ENCODE measurements at regions not wholly inside any gene's neighbourhood (a gene's known extent, or its start where the extent isn't known, plus 50 kb on each side); places are given as distances from the start of the nearest gene placed in this dataset.

- no peak overlapping the region for H3K27ac ChIP-seq
- no peaks in the 10 kb centered on the region for H3K4me1 ChIP-seq
- no peaks in the 10 kb centered on the region for H3K9me3 ChIP-seq
- no peaks in the 10 kb centered on the region for H3K36me3 ChIP-seq (replicated peaks in 1 of 2; ENCODE audit: insufficient read depth in 1 of 2, low read depth in 2 of 2)
- DNase-seq = no peak
- no peak for ATAC-seq
- H3K4me3 ChIP-seq = no peak overlapping the region
- TF ChIP-seq POLR2A (IDR thresholded peaks at IDR 0.05) (no peak), CTCF (IDR thresholded peaks at IDR 0.05) (no peak)
- intact Hi-C loops (cut with DNase I) = no loop called here
- WGBS, 2 donors = 74% methylated on average over 4 of the region's 4 CpGs
- H3K27me3 ChIP-seq = no peaks in the 10 kb centered on the region
These were observed 532.1 kb downstream of the BUD13 start for GRCh38 chr11:116240710-116241109.

GRCh38 chr11:116239247-116239646 is 533.5 kb downstream of the BUD13 start:
- H3K27me3 ChIP-seq = no peaks in the 10 kb centered on the region
- H3K9me3 ChIP-seq = no peaks in the 10 kb centered on the region
- ATAC-seq (no peak), DNase-seq (no peak)
- H3K4me3 ChIP-seq = no peak overlapping the region
- intact Hi-C loops (cut with DNase I) = no loop called here
- WGBS, 2 donors = 61 to 70% methylated on average over 4 of the region's 4 CpGs
- no peak overlapping the region for H3K27ac ChIP-seq
- no peaks in the 10 kb centered on the region for H3K4me1 ChIP-seq
- no peaks in the 10 kb centered on the region for H3K36me3 ChIP-seq (replicated peaks in 1 of 2; ENCODE audit: insufficient read depth in 1 of 2, low read depth in 2 of 2)
- TF ChIP-seq CTCF (IDR thresholded peaks at IDR 0.05) (no peak), POLR2A (IDR thresholded peaks at IDR 0.05) (no peak)

- intact Hi-C loops (cut with DNase I) = no loop called here
- Histone ChIP-seq H3K27ac (no peak overlapping the region), H3K9me3 (no peaks in the 10 kb centered on the region), H3K27me3 (no peaks in the 10 kb centered on the region), H3K36me3 (replicated peaks in 1 of 2; ENCODE audit: insufficient read depth in 1 of 2, low read depth in 2 of 2) (no peaks in the 10 kb centered on the region), H3K4me1 (no peaks in the 10 kb centered on the region), H3K4me3 (no peak overlapping the region)
- WGBS, 2 donors = 61 to 84% methylated on average over 4 to 6 of the region's 6 CpGs
- ATAC-seq (no peak), DNase-seq (no peak)
- TF ChIP-seq POLR2A (IDR thresholded peaks at IDR 0.05) (no peak), CTCF (IDR thresholded peaks at IDR 0.05) (no peak)
These were observed 537.7 kb downstream of the BUD13 start for GRCh38 chr11:116234989-116235568.

GRCh38 chr11:116233561-116233960 is 539.2 kb downstream of the BUD13 start:
- Histone ChIP-seq H3K4me3 (no peak overlapping the region), H3K27ac (no peak overlapping the region), H3K4me1 (no peaks in the 10 kb centered on the region), H3K36me3 (replicated peaks in 1 of 2; ENCODE audit: insufficient read depth in 1 of 2, low read depth in 2 of 2) (no peaks in the 10 kb centered on the region), H3K27me3 (no peaks in the 10 kb centered on the region), H3K9me3 (no peaks in the 10 kb centered on the region)
- TF ChIP-seq POLR2A (IDR thresholded peaks at IDR 0.05) (no peak), CTCF (IDR thresholded peaks at IDR 0.05) (no peak)
- DNase-seq = peak in 1 of 4 donors; percentile 17
- intact Hi-C loops (cut with DNase I) = no loop called here
- 54 to 62% methylated on average over 5 of the region's 5 CpGs for WGBS, 2 donors
- ATAC-seq = no peak

- H3K36me3 ChIP-seq (replicated peaks in 1 of 2; ENCODE audit: insufficient read depth in 1 of 2, low read depth in 2 of 2) = no peaks in the 10 kb centered on the region
- no peak for TF ChIP-seq CTCF (IDR thresholded peaks at IDR 0.05)
- TF ChIP-seq POLR2A (IDR thresholded peaks at IDR 0.05) = no peak
- no peaks in the 10 kb centered on the region for H3K4me1 ChIP-seq
- WGBS, 2 donors = 56 to 73% methylated on average over 8 of the region's 8 CpGs
- H3K9me3 ChIP-seq = no peaks in the 10 kb centered on the region
- intact Hi-C loops (cut with DNase I) = no loop called here
- no peak overlapping the region for H3K4me3 ChIP-seq
- H3K27ac ChIP-seq = no peak overlapping the region
- no peaks in the 10 kb centered on the region for H3K27me3 ChIP-seq
- DNase-seq = no peak
- ATAC-seq = no peak
These were observed 540.4 kb downstream of the BUD13 start for GRCh38 chr11:116232364-116232828.
